SK-N-SH treated with all-trans-retinoic acid at 6 μM for 48 hours (cell line): ENCODE measurements at regions not wholly inside any gene's neighbourhood (a gene's known extent, or its start where the extent isn't known, plus 50 kb on each side); places are given as distances from the start of the nearest gene placed in this dataset.

ENCODE experiments used
- ATAC-seq: fragments of 200-7000 bp; cut with Tn5 transposase; 3 replicates; pipeline ENCODE4 v1.9.1; 2020; ENCODE audit warnings: mild to moderate bottlenecking, moderate library complexity
- ARNTL ChIP-seq: fragments of 450-650 bp; formaldehyde crosslinking; IDR thresholded peaks from 2 replicates; pipeline ENCODE4 v1.5.0; 2020; ENCODE audit warnings: low read depth, mild to moderate bottlenecking, moderate library complexity, borderline replicate concordance
- BACH2 ChIP-seq: fragments of 250-450 bp; sonication (Bioruptor Pico); IDR thresholded peaks from 2 replicates; pipeline ENCODE4 v1.9.0; 2021; ENCODE audit warnings: mild to moderate bottlenecking, borderline replicate concordance
- CSDC2 ChIP-seq: fragments of 250-450 bp; sonication (Bioruptor Pico); IDR thresholded peaks from 2 replicates; pipeline ENCODE4 v1.5.0; 2020; ENCODE audit warnings: mild to moderate bottlenecking, moderate library complexity
- CSRNP3 ChIP-seq: fragments of 250-450 bp; sonication (Bioruptor Pico); IDR thresholded peaks from 2 replicates; pipeline ENCODE4 v1.5.1; 2021; ENCODE audit warnings: mild to moderate bottlenecking, moderate library complexity
- ESRRG ChIP-seq: fragments of 250-450 bp; sonication (Bioruptor Pico); IDR thresholded peaks from 2 replicates; pipeline ENCODE4 v1.6.1; 2021; ENCODE audit warnings: mild to moderate bottlenecking
- GLIS3 ChIP-seq: fragments of 250-450 bp; sonication (Bioruptor Pico); IDR thresholded peaks from 2 replicates; pipeline ENCODE4 v1.5.0; 2020; ENCODE audit warnings: mild to moderate bottlenecking, moderate library complexity
- OSR1 ChIP-seq: fragments of 250-450 bp; sonication (Bioruptor Pico); IDR thresholded peaks from 2 replicates; pipeline ENCODE4 v1.8.0; 2022; ENCODE audit warnings: moderate library complexity, mild to moderate bottlenecking, inconsistent platforms
- PATZ1 ChIP-seq: fragments of 250-450 bp; sonication (Bioruptor Pico); IDR thresholded peaks from 2 replicates; pipeline ENCODE4 v1.8.0; 2020; ENCODE audit warnings: mild to moderate bottlenecking, moderate library complexity, borderline replicate concordance
- RARB ChIP-seq: fragments of 250-450 bp; sonication (Bioruptor Pico); IDR thresholded peaks from 2 replicates; pipeline ENCODE4 v1.8.0; 2021; ENCODE audit warnings: mild to moderate bottlenecking, moderate library complexity
- SNAI2 ChIP-seq: fragments of 250-450 bp; sonication (Bioruptor Pico); IDR thresholded peaks from 2 replicates; pipeline ENCODE4 v1.5.0; 2020; ENCODE audit warnings: mild to moderate bottlenecking, moderate library complexity
- TOX ChIP-seq: fragments of 250-450 bp; sonication (Bioruptor Pico); IDR thresholded peaks from 2 replicates; pipeline ENCODE4 v1.8.0; 2021; ENCODE audit warnings: mild to moderate bottlenecking, moderate library complexity, borderline replicate concordance
- TSHZ2 ChIP-seq: fragments of 250-450 bp; sonication (Bioruptor Pico); IDR thresholded peaks from 2 replicates; pipeline ENCODE4 v1.5.0; 2020; ENCODE audit warnings: mild to moderate bottlenecking, moderate library complexity
- ZFP3 ChIP-seq: fragments of 250-450 bp; sonication (Bioruptor Pico); IDR thresholded peaks from 2 replicates; pipeline ENCODE4 v1.5.0; 2020; ENCODE audit warnings: mild to moderate bottlenecking, moderate library complexity
- ZNF565 ChIP-seq: fragments of 450-650 bp; formaldehyde crosslinking; conservative IDR thresholded peaks from 2 replicates; pipeline ENCODE4 v1.5.0; 2020; ENCODE audit warnings: low read depth, mild to moderate bottlenecking, moderate library complexity
- ZNF8 ChIP-seq: fragments of 450-650 bp; formaldehyde crosslinking; IDR thresholded peaks from 2 replicates; pipeline ENCODE4 v1.5.0; 2020; ENCODE audit warnings: mild to moderate bottlenecking, moderate library complexity
- TF ChIP-seq, protein P1 (sequence below): fragments of 250-450 bp; sonication (Bioruptor Pico); IDR thresholded peaks from 2 replicates; pipeline ENCODE4 v1.5.1; 2020; ENCODE audit warnings: low read depth, mild to moderate bottlenecking, moderate library complexity
- TF ChIP-seq, protein P2 (sequence below): fragments of 250-450 bp; sonication (Bioruptor Pico); IDR thresholded peaks from 2 replicates; pipeline ENCODE4 v1.8.0; 2021; ENCODE audit warnings: low read depth, mild to moderate bottlenecking, moderate library complexity, borderline replicate concordance

DNA sequence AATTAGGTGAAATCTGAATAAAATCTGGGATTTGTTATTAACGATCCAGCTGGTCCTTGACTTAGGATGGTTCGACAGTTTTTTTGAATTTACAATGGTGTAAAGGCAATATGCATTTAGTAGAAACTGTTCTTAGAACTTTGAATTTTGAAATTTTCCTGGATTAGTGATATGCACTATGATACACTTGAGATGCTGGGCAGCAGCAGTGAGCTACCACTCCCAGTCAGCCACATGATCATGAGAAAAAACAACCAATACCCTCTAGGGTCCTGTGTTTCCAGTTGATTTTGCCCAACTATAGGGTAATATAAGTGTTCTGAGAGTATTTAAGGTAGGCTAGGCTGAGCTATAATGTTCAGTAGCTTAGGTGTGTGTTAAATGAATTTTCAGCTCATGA lies 303.7 kb downstream of the GPAT3 start:
- ATAC-seq: no peak

DNA sequence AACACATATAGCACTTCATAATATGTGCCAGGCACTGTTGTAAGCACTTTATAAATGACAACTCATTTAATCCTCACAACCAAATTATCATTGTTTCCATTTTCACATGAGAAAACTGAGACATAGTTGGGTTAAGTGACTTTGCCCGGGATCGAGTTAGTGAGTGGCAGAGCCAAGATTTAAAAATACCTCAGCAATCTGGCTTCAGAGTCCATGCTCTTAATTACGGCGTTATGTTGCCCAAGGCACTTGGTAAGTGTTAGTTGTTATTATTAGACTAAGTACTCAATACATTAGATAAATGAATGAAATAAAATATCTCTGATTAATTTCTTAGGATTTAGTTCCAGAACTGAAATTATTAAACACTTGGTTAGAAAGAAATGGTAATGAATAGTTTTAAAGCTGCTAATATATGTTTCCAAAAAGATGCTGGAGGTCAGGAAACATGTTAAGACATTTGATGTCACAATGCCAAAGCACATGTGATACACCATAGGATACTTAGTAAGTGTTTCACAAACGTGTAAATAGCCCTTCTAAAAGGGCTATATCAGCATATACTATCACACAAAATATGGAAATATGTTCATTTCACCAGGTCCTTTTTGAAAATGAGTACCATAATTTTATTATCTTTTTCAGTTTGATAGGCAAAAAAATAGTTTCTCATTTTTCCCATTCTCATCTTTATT lies 301.9 kb downstream of the GPAT3 start:
- ATAC-seq: no peak
- TF ChIP-seq SNAI2 (CRISPR knock-in tag): no peak
- TF ChIP-seq BACH2 (CRISPR knock-in tag): no peak
- no peak for TF ChIP-seq GLIS3 (CRISPR knock-in tag)
- no peak for TF ChIP-seq CSDC2
- no peak for TF ChIP-seq PATZ1 (CRISPR knock-in tag)
- no peak for TF ChIP-seq ZNF8

More for the DNA sequence above, 303.7 kb downstream of the GPAT3 start:
- TF ChIP-seq SNAI2 (CRISPR knock-in tag) (no peak), ZNF565 (CRISPR knock-in tag) (no peak), CSRNP3 (no peak), BACH2 (CRISPR knock-in tag) (no peak), PATZ1 (CRISPR knock-in tag) (no peak)
- TF ChIP-seq, protein P1, sequence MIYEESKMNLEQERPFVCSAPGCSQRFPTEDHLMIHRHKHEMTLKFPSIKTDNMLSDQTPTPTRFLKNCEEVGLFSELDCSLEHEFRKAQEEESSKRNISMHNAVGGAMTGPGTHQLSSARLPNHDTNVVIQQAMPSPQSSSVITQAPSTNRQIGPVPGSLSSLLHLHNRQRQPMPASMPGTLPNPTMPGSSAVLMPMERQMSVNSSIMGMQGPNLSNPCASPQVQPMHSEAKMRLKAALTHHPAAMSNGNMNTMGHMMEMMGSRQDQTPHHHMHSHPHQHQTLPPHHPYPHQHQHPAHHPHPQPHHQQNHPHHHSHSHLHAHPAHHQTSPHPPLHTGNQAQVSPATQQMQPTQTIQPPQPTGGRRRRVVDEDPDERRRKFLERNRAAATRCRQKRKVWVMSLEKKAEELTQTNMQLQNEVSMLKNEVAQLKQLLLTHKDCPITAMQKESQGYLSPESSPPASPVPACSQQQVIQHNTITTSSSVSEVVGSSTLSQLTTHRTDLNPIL (CRISPR knock-in tag): no peak

DNA sequence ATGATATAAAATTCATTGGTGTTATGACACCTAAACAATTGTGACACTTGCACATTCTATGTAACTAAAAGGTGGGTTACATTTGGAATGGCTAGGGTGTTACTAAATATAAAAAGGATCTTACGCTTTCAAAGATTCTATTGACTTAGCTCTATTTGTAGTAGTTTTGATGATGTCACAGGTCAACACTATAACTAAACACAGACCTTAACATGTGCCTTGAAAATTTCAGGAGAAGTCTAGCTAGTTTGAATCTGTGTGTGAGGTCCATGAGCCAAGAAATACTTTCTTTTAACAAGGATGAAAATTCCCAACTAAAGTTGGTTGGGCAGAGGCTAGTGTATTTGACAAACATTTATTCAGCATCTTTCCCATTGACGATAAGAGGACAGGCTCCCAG lies 298.0 kb downstream of the GPAT3 start:
- TF ChIP-seq GLIS3 (CRISPR knock-in tag): no peak
- no peak for TF ChIP-seq SNAI2 (CRISPR knock-in tag)
- TF ChIP-seq, protein P1 (CRISPR knock-in tag): no peak
- TF ChIP-seq ZNF565 (CRISPR knock-in tag): no peak
- no peak for TF ChIP-seq TSHZ2 (CRISPR knock-in tag)
- no peak for TF ChIP-seq ZFP3
- no peak for TF ChIP-seq PATZ1 (CRISPR knock-in tag)
- no peak for TF ChIP-seq RARB
- no peak for TF ChIP-seq ZNF8
- no peak for TF ChIP-seq ARNTL (CRISPR knock-in tag)
- TF ChIP-seq, protein P2, sequence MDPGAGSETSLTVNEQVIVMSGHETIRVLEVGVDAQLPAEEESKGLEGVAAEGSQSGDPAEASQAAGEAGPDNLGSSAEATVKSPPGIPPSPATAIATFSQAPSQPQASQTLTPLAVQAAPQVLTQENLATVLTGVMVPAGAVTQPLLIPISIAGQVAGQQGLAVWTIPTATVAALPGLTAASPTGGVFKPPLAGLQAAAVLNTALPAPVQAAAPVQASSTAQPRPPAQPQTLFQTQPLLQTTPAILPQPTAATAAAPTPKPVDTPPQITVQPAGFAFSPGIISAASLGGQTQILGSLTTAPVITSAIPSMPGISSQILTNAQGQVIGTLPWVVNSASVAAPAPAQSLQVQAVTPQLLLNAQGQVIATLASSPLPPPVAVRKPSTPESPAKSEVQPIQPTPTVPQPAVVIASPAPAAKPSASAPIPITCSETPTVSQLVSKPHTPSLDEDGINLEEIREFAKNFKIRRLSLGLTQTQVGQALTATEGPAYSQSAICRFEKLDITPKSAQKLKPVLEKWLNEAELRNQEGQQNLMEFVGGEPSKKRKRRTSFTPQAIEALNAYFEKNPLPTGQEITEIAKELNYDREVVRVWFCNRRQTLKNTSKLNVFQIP (CRISPR knock-in tag): no peak
- no peak for TF ChIP-seq BACH2 (CRISPR knock-in tag)
- no peak for TF ChIP-seq ESRRG (CRISPR knock-in tag)
- TF ChIP-seq OSR1: no peak
- no peak for TF ChIP-seq TOX (CRISPR knock-in tag)
- ATAC-seq: no peak
